ENCODE measurements at regions not wholly inside any gene's neighbourhood (a gene's known extent, or its start where the extent isn't known, plus 50 kb on each side); places are given as distances from the start of the nearest gene placed in this dataset.

DNA sequence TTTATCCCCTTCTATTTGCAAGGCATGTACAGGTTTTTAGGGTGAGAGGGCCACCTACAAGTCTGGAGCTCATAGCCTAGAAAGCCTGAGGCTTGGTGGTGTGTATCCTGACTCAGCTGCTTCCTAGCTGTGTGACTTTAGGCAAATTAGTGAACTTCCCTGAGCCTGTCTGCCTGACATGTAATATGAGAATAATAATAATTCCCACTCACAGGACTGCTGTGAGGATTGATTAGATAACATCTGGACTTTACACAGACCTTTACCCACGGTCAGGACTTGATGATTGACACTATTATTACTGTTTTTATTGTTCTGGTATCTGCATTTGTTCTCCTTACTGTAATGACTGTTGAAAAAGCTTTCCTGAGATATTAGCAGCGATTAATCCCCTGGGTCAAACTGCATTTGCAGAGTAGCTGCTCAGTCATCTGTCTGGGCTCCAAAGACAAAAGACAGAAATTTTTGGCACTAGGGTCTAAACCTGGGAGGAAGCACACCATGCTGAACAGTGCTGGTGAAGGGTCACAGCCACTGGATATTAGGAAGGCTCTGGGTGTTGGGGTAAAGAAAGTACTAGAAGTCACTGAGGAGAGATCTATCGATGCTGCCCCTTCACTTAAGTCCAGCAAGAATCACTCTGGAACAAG is 276.5 kb upstream of the FN1 start (continued):
- peak; percentile 75; the same call in 1 of the 2 replicates for TF ChIP-seq REPIN1 (CRISPR knock-in tag; IDR thresholded peaks at IDR 0.05; ENCODE audit: borderline replicate concordance, low read depth)
- TF ChIP-seq SOX13 (IDR thresholded peaks at IDR 0.05), result no peak
- TF ChIP-seq SOX13 (CRISPR knock-in tag; conservative IDR thresholded peaks at IDR 0.05 in 1 of 2, IDR thresholded peaks at IDR 0.05 in 1 of 2), result peak in 1 of 2 experiments; percentile 59; a peak in 1 of 4 replicates
- TF ChIP-seq FOSL1 (CRISPR knock-in tag; IDR thresholded peaks at IDR 0.05; ENCODE audit: borderline replicate concordance), result no peak
- no peak for TF ChIP-seq ZSCAN29 (CRISPR knock-in tag; conservative IDR thresholded peaks at IDR 0.05)
- peak; percentile 92; the same call in 1 of the 2 replicates for TF ChIP-seq ZNF768 (CRISPR knock-in tag; IDR thresholded peaks at IDR 0.05)
- TF ChIP-seq SOX6 (IDR thresholded peaks at IDR 0.05), result no peak
- peak; percentile 38; the same call in 1 of the 2 replicates for TF ChIP-seq SOX6 (CRISPR knock-in tag; IDR thresholded peaks at IDR 0.05)
- TF ChIP-seq YY1 (IDR thresholded peaks at IDR 0.05; ENCODE audit: insufficient read depth, insufficient replicate concordance, low read depth, low read length), result peak; percentile 10
- peak; percentile 52 for TF ChIP-seq HNF4A (CRISPR knock-in tag; IDR thresholded peaks at IDR 0.05)
- TF ChIP-seq RCOR2 (CRISPR knock-in tag; IDR thresholded peaks at IDR 0.05), result peak; percentile 41; the same call in 1 of the 2 replicates
- TF ChIP-seq, protein P1, sequence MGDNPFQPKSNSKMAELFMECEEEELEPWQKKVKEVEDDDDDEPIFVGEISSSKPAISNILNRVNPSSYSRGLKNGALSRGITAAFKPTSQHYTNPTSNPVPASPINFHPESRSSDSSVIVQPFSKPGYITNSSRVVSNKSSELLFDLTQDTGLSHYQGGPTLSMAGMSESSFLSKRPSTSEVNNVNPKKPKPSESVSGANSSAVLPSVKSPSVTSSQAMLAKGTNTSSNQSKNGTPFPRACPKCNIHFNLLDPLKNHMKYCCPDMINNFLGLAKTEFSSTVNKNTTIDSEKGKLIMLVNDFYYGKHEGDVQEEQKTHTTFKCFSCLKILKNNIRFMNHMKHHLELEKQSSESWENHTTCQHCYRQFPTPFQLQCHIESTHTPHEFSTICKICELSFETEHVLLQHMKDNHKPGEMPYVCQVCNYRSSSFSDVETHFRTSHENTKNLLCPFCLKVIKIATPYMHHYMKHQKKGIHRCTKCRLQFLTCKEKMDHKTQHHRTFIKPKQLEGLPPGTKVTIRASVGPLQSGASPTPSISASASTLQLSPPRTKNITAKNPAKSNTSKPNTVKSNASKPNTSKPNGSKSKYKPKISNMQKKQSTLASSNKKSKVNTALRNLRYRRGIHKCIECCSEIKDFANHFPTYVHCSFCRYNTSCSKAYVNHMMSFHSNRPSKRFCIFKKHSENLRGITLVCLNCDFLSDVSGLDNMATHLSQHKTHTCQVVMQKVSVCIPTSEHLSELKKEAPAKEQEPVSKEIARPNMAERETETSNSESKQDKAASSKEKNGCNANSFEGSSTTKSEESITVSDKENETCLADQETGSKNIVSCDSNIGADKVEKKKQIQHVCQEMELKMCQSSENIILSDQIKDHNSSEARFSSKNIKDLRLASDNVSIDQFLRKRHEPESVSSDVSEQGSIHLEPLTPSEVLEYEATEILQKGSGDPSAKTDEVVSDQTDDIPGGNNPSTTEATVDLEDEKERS (CRISPR knock-in tag; IDR thresholded peaks at IDR 0.05), result 0 out of 2 replicates have a peak, but pooled peaks have one; percentile 48

Measured in HepG2 (cell line).